Activated T-cell treated with anti-CD3 and anti-CD28 coated beads, Interleukin-2, amount 50 U/mL, for 72 hours (primary cell): ENCODE measurements at regions not wholly inside any gene's neighbourhood (a gene's known extent, or its start where the extent isn't known, plus 50 kb on each side); places are given as distances from the start of the nearest gene placed in this dataset.
"Not testable (repeated sequence)": the region's sequence is repeated elsewhere in the genome, so short reads cannot be mapped to it uniquely, and the experiment has no call there.

Source experiments
- ATAC-seq, 2 donors: fragments of 150-1000 bp; cut with Tn5 transposase; replicated peaks in 1 of 2; 2 replicates each; pipeline ENCODE4 v1.10.0; 2021; ENCODE audit warnings: moderate library complexity in 2 of 2, mild to moderate bottlenecking in 1 of 2
- DNase-seq, 2 donors: peaks; one replicate each; pipeline ENCODE4 v3.0.0; 2021 to 2022; ENCODE audit warnings: mixed read lengths in 1 of 2
- H3K27ac Mint-ChIP-seq: one replicate; pipeline ENCODE4 v1.8.0; 2022; ENCODE audit warnings: mild to moderate bottlenecking, moderate library complexity, mixed read lengths
- H3K27me3 Mint-ChIP-seq: one replicate; pipeline ENCODE4 v1.8.0; 2022; ENCODE audit warnings: low read depth, mixed read lengths
- H3K36me3 Mint-ChIP-seq, 2 donors: one replicate each; pipeline ENCODE4 v1.8.0; 2022; ENCODE audit warnings: mixed read lengths in 2 of 2, mild to moderate bottlenecking in 1 of 2; ENCODE audit not compliant: insufficient read depth in 2 of 2
- H3K4me1 Mint-ChIP-seq: one replicate; pipeline ENCODE4 v1.8.0; 2022; ENCODE audit warnings: low read depth, mixed read lengths
- H3K4me3 Mint-ChIP-seq, 2 donors: one replicate each; pipeline ENCODE4 v1.8.0; 2022; ENCODE audit warnings: mild to moderate bottlenecking in 2 of 2, mixed read lengths in 2 of 2, moderate library complexity in 2 of 2
- H3K9me3 Mint-ChIP-seq, 2 donors: one replicate each; pipeline ENCODE4 v1.8.0; 2022; ENCODE audit warnings: mixed read lengths in 2 of 2

DNA sequence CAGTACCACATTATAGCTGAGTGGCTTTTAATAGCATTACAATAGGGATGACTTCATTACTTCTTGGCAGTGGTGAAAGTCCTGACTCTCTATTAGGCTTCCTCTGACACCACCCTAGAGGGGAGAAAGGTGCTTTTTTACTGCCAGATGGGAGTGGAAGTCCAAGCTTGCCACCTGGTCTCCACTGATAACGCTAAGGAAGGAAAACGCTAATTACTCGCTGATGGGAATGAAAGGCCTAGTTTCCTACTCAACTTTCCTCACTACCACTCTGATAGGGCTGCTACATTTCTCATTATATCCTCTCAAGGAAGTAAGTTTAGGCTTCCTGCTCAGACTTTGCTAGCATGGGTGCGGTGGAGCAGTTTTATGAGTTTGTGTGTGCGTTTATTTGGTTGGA lies 62.3 kb upstream of the PAGE3 start:
- H3K36me3 Mint-ChIP-seq, result no peaks in the 10 kb centered on the region
- H3K4me3 Mint-ChIP-seq, result no peak overlapping the region
- ATAC-seq, result no peak
- H3K27me3 Mint-ChIP-seq, result peaks cover 10% of the 10 kb centered on the region
- H3K27ac Mint-ChIP-seq, result no peak overlapping the region
- DNase-seq, result no peak
- no peaks in the 10 kb centered on the region for H3K4me1 Mint-ChIP-seq
- no peaks in the 10 kb centered on the region for H3K9me3 Mint-ChIP-seq

DNA sequence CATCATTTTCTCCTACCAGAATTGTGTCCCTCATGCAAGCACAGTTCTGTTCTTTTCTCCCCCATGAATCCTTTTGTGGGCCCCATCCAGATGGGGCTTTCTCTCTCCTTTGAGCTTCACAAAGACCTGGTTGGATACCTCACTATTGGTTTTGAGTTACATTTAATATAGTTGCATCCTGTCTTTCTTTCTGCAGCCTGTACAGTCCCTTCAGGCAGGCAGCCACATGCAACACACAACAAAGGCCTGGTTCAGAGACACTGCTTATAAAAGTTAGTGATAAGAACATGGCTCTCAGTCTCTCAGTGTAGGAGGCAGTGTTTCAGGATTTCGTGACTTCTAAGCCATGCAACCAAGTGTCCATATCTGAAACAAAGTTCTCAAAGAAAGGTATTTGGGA lies 70.6 kb upstream of the PAGE3 start:
- Mint-ChIP-seq H3K36me3 (no peaks in the 10 kb centered on the region), H3K9me3 (no peaks in the 10 kb centered on the region), H3K4me1 (no peaks in the 10 kb centered on the region), H3K4me3 (no peak overlapping the region), H3K27me3 (peaks cover 29% of the 10 kb centered on the region), H3K27ac (no peak overlapping the region)
- ATAC-seq (no peak), DNase-seq (no peak)

DNA sequence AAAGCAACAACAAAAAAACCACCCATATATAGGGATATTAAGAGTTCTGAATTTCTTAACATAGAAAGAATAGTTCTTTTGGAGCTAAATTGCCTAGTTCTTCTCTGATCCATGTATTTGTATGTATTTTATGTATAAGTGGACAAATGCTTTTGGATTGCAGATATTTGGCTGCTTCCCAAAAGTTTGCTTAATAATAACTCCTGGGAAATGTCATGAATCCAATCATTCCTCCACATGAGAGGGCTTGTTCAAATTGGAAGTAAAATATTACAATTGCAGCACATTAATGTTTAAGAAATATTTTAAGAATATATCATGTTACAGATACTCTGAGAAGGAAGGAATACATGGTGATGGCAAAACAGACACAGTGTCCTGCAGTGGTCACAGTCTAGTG lies 71.5 kb upstream of the PAGE3 start:
- H3K4me1 Mint-ChIP-seq, result peaks cover 5% of the 10 kb centered on the region
- no peaks in the 10 kb centered on the region for H3K9me3 Mint-ChIP-seq
- DNase-seq (no peak), ATAC-seq (no peak)
- no peak overlapping the region for H3K27ac Mint-ChIP-seq
- H3K36me3 Mint-ChIP-seq, result no peaks in the 10 kb centered on the region
- H3K4me3 Mint-ChIP-seq, result no peak overlapping the region
- peaks cover 28% of the 10 kb centered on the region for H3K27me3 Mint-ChIP-seq

DNA sequence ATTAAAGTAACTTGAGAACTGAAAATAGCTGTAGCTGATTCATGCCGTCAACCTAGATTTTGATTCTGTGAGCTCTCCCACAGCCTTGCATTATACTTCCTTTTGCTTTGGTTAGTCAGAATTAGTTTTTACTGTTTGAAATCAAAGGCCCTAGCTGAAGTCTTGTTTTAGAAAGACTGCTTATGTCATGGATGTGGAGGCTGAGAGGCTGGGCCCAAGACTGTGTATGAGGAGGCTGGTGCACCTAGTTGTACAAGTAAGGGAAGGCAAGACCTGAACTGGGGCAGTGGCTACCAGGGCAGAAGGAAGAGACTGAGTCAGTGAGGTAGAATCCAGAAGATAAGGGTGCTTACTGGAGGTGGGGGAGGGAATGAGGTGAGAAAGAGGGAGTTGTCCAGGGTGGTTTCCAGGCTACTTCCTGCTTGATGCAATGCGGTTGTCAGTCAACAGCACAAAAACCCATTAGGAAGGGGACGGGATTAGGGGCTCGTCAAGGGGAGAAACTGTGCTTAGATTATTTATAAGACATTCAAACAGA lies 76.2 kb upstream of the PAGE3 start:
- DNase-seq (no peak), ATAC-seq (no peak)
- Mint-ChIP-seq H3K4me3 (no peak overlapping the region), H3K27me3 (peaks cover 12% of the 10 kb centered on the region), H3K27ac (peak overlapping the region; percentile 42), H3K4me1 (peaks cover 13% of the 10 kb centered on the region), H3K9me3 (no peaks in the 10 kb centered on the region), H3K36me3 (no peaks in the 10 kb centered on the region)

DNA sequence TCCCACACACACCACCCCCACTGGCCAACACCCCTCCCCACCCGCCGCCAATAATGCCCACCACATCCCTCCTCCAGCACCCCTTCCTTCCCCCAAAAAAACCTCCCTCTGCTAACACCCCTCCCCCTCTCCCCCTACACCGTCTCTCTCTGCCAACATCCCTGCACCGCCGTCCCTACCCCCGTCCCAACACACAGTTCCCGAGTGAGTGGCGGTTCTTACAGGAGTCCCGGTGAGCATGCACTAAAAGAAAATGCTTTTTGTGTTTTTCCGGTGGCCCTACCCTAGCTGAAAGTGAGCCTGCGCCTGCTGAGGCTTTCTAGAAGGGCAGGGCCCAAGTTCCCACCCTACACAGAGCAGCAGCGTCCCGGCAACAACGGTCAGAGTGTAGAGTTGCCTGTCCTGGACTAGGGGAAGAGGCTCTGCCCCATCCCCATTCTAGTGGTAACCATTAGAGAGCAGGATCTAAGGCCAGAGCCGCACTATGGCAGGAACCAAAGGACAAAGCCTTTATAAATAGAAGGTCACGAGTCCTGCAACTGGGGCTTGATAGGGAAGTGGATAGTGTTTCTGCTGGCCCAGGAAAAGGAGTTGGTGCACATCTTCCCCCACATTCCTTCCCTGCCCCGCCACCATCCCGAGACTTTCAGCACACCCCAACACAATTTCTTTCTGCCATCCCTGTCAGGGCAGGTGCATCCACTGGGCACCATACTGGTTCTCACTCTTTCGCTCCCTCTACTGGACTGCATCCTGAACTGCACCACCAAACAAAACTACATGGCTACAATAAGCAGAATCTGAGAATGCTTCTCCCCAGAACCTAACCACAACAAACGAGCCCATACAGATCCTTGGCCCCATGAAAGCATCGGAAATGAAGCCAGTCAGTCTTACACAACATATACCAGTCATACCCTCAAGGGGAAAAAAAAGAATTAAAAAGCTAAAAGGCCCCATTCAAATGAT lies 78.1 kb upstream of the PAGE3 start:
- DNase-seq, result peak; percentile 34 to 37
- H3K9me3 Mint-ChIP-seq, result no peaks in the 10 kb centered on the region
- ATAC-seq, result peak; percentile 65 to 74
- H3K4me3 Mint-ChIP-seq, result peak overlapping the region in 1 of 2 donors; percentile 1
- H3K4me1 Mint-ChIP-seq, result peaks cover 13% of the 10 kb centered on the region
- H3K27me3 Mint-ChIP-seq, result peaks cover 12% of the 10 kb centered on the region
- H3K27ac Mint-ChIP-seq, result no peak overlapping the region
- H3K36me3 Mint-ChIP-seq, result no peaks in the 10 kb centered on the region

DNA sequence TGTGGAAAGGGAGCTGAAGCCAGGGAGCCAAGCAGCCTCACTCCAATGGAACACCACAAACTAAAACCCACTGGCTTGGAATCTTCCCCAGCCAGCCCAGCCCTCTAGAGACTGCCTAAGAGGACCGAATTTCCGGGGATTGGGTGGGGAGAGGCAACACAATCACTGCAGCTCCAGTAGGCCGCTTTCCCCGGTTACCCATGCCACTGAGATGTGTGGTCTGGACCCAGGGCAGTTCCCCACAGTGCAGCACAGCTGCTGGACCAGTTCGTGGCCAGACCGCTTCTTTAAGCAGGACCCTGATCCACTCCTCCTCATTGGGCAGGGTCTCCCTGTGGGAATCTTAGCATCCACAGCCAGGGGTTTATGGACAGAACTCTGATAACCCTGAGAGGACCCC lies 91.9 kb upstream of the PAGE3 start:
- H3K4me3 Mint-ChIP-seq, result no peak overlapping the region
- H3K4me1 Mint-ChIP-seq, result no peaks in the 10 kb centered on the region

DNA sequence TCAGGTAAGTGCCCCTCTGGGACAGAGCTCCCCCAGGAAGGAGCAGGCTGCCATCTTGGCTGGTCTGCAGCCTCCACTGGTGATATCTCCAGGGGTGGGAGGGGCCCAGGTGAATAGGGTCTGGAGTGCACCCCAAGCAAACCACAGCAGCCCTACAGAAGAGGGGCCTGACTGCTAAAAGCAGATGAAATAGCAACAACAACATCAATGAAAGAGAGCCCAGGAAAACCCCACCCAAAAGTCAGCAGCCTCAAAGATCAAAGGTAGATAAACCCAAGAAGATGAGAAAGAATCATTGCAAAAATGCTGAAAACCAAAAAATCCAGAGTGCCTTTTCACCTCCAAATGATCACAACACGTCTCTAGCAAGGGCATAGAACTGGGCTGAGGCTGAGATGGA lies 92.5 kb upstream of the PAGE3 start:
- H3K9me3 Mint-ChIP-seq, result peaks cover 1 to 4% of the 10 kb centered on the region in 2 donors
- no peak overlapping the region for H3K4me3 Mint-ChIP-seq
- no peak for DNase-seq
- H3K4me1 Mint-ChIP-seq, result no peaks in the 10 kb centered on the region
- peaks cover 0 to 4% of the 10 kb centered on the region in 2 donors for H3K36me3 Mint-ChIP-seq
- H3K27me3 Mint-ChIP-seq, result peaks cover 18% of the 10 kb centered on the region
- H3K27ac Mint-ChIP-seq, result no peak overlapping the region
- ATAC-seq, result no peak

More for the DNA sequence above, 91.9 kb upstream of the PAGE3 start:
- DNase-seq, result no peak
- ATAC-seq, result no peak
- Mint-ChIP-seq H3K9me3 (peaks cover 1 to 2% of the 10 kb centered on the region in 2 donors), H3K27me3 (peaks cover 23% of the 10 kb centered on the region), H3K36me3 (peaks cover 0 to 4% of the 10 kb centered on the region in 2 donors), H3K27ac (no peak overlapping the region)

DNA sequence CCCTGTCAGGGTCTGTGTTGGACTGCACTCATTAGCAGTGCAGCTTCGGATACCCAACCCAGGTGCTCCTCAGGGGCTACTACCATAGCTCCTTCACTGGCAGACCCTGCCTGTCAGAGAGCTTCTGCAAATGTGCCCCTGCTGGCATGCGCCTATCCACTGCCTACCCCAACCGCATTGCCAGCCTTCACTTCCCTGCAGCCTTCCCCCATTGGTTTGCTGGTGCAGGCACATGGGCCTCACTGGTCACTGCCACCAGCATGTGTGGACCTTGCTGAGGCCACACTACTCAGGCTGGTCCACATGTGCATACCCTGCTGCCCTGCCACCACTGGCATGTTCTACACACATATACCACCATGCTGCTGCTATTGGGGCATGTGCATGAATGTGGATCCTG lies 72.5 kb upstream of the MAGEH1 start:
- peaks cover 0 to 3% of the 10 kb centered on the region in 2 donors for H3K9me3 Mint-ChIP-seq
- H3K27me3 Mint-ChIP-seq, result peaks cover 29% of the 10 kb centered on the region
- no peak overlapping the region for H3K27ac Mint-ChIP-seq
- H3K4me1 Mint-ChIP-seq, result no peaks in the 10 kb centered on the region
- ATAC-seq, result no peak
- no peak for DNase-seq
- H3K4me3 Mint-ChIP-seq, result no peak overlapping the region
- peaks cover 0 to 5% of the 10 kb centered on the region in 2 donors for H3K36me3 Mint-ChIP-seq

DNA sequence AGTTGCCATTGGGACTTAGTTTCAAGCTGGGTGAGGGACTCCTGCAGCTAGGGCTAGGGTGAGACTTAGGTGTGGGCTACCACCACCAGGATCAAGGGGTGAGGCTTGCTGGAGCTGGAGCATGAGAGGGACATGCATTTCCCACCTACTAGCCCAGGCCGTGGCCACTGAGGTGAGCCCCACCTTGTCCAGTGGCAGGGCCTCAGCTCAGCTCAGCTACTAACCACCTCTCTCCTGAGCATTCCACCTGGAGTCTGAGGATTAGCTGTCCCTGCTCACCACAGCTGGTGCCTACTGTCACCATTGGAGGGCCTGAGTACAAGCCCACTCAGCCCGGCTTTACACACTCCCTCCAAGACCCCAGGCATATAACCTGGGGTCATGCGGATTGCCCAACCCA lies 62.6 kb upstream of the MAGEH1 start:
- H3K36me3 Mint-ChIP-seq, result peaks cover 0 to 5% of the 10 kb centered on the region in 2 donors

DNA sequence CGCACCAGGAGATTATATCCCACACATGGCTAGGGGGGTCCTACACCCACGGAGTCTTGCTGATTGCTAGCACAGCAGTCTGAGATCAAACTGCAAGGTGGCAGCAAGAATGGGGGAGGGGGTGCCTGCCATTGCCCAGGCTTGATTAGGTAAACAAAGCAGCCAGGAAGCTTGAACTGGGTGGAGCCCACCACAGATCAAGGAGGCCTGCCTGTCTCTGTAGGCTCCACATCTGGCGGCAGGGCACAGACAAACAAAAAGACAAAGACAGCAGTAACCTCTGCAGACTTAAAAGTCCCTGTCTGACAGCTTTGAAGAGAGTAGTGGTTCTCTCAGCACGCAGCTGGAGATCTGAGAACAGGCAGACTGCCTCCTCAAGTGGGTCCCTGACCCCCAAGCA lies 55.1 kb upstream of the MAGEH1 start:
- DNase-seq, H3K4me1 Mint-ChIP-seq, H3K27me3 Mint-ChIP-seq, H3K27ac Mint-ChIP-seq, H3K36me3 Mint-ChIP-seq, H3K9me3 Mint-ChIP-seq, H3K4me3 Mint-ChIP-seq, ATAC-seq: not testable (repeated sequence)

More for the DNA sequence above, 62.6 kb upstream of the MAGEH1 start:
- ATAC-seq, result no peak
- H3K4me1 Mint-ChIP-seq, result no peaks in the 10 kb centered on the region
- DNase-seq, result no peak
- H3K9me3 Mint-ChIP-seq, result peaks cover 7 to 9% of the 10 kb centered on the region in 2 donors
- no peak overlapping the region for H3K27ac Mint-ChIP-seq
- peaks cover 6% of the 10 kb centered on the region for H3K27me3 Mint-ChIP-seq
- no peak overlapping the region for H3K4me3 Mint-ChIP-seq
